CD4-positive, alpha-beta T cell (primary cell): ENCODE measurements at regions not wholly inside any gene's neighbourhood (a gene's known extent, or its start where the extent isn't known, plus 50 kb on each side); places are given as distances from the start of the nearest gene placed in this dataset.

Experiments used
- ATAC-seq: fragments of 200-7000 bp; cut with Tn5 transposase; one replicate; pipeline ENCODE4 v1.10.0; 2022; ENCODE audit warnings: mild to moderate bottlenecking; ENCODE audit not compliant: poor library complexity
- CTCF ChIA-PET: fragments of 350-600 bp; sonication (Branson Sonifier 250); formaldehyde crosslinking; loops from one replicate; lab custom pipeline; 2021; ENCODE audit warnings: antibody characterized with exemption, inconsistent platforms; lab: Charles Lee
- POLR2A ChIA-PET: fragments of 350-600 bp; sonication (Branson Sonifier 250); formaldehyde crosslinking; loops from one replicate; lab custom pipeline; 2021; ENCODE audit warnings: antibody characterized with exemption, inconsistent platforms; lab: Charles Lee
- DNase-seq, 14 experiments: peaks; one replicate each; pipeline ENCODE4 v3.0.0-alpha.2; 2013 to 2020; ENCODE audit warnings: mixed read lengths in 2 of 14
- H3K27ac ChIP-seq, 2 donors: one replicate each; pipeline versions ENCODE4 v1.5.1 to v1.7.0; 2013; ENCODE audit warnings: low read length in 2 of 2, low read depth in 1 of 2, mild to moderate bottlenecking in 1 of 2
- H3K27me3 ChIP-seq, 2 experiments: 1 replicate in 1 of 2; 2 replicates in 1 of 2; pipeline versions ENCODE4 v1.6.1 to v1.7.0; 2013; ENCODE audit warnings: low read length in 2 of 2, control low read depth in 1 of 2, mild to moderate bottlenecking in 1 of 2, moderate library complexity in 1 of 2; ENCODE audit not compliant: insufficient read depth in 2 of 2, control insufficient read depth in 1 of 2
- H3K36me3 ChIP-seq: one replicate; pipeline ENCODE4 v1.6.1; 2013; ENCODE audit warnings: low read length, control low read depth; ENCODE audit not compliant: insufficient read depth
- H3K4me1 ChIP-seq: one replicate; pipeline ENCODE4 v1.6.1; 2013; ENCODE audit warnings: low read length, control low read depth; ENCODE audit not compliant: insufficient read depth
- H3K4me3 ChIP-seq: one replicate; pipeline ENCODE4 v1.5.1; 2013; ENCODE audit warnings: mild to moderate bottlenecking, low read length, moderate library complexity
- H3K9me3 ChIP-seq, 2 experiments: 1 replicate in 1 of 2; 2 replicates in 1 of 2; pipeline versions ENCODE4 v1.6.1 to v1.7.0; 2013; ENCODE audit warnings: low read length in 2 of 2, mild to moderate bottlenecking in 2 of 2, control low read depth in 1 of 2, moderate library complexity in 1 of 2; ENCODE audit not compliant: control insufficient read depth in 1 of 2, insufficient read depth in 1 of 2
- H3K27ac Mint-ChIP-seq: one replicate; pipeline ENCODE4 v1.8.0; 2020; ENCODE audit warnings: mixed read lengths
- H3K27me3 Mint-ChIP-seq: one replicate; pipeline ENCODE4 v1.8.0; 2021; ENCODE audit warnings: mixed read lengths
- H3K36me3 Mint-ChIP-seq: one replicate; pipeline ENCODE4 v1.8.0; 2021; ENCODE audit warnings: low read depth, mixed read lengths
- H3K4me1 Mint-ChIP-seq: one replicate; pipeline ENCODE4 v1.8.0; 2021; ENCODE audit warnings: low read depth, mixed read lengths
- H3K4me3 Mint-ChIP-seq: one replicate; pipeline ENCODE4 v1.8.0; 2020; ENCODE audit warnings: mild to moderate bottlenecking, mixed read lengths
- H3K9me3 Mint-ChIP-seq: one replicate; pipeline ENCODE4 v1.8.0; 2020; ENCODE audit warnings: mixed read lengths
- intact Hi-C, 2 experiments: fragments of 100-400 bp; cut with DNase I in 1 of 2; cut with micrococcal nuclease in 1 of 2; formaldehyde crosslinking; loops; one replicate each; pipeline versions ENCODE4 v1.15.1 to v1.9.0; 2023 to 2025; cut with DNase I, micrococcal nuclease
- TF ChIP-seq, protein P1 (sequence below): fragments of 200-600 bp; IDR thresholded peaks from one replicate; pipeline ENCODE4 v1.8.0; 2022; ENCODE audit warnings: antibody characterized with exemption, mild to moderate bottlenecking

- ChIA-PET CTCF (interaction anchor here (1.0 kb wide), 1 partner anchor 11 kb away, joined by 3 read pairs; no protein-coding TSS in a partner anchor), POLR2A (no interaction called here)
- H3K4me3 ChIP-seq, result no peak overlapping the region
- H3K4me3 Mint-ChIP-seq, result no peak overlapping the region
- no peaks in the 10 kb centered on the region for H3K4me1 Mint-ChIP-seq
- H3K27ac Mint-ChIP-seq, result no peak overlapping the region
- no peak for DNase-seq
- intact Hi-C loops, result no loop called here
- no peaks in the 10 kb centered on the region for H3K4me1 ChIP-seq
- ATAC-seq, result no peak
- no peaks in the 10 kb centered on the region for H3K27me3 Mint-ChIP-seq
- H3K9me3 ChIP-seq, result no peaks in the 10 kb centered on the region
- no peak overlapping the region for H3K27ac ChIP-seq
- H3K9me3 Mint-ChIP-seq, result peaks cover 2% of the 10 kb centered on the region
- no peaks in the 10 kb centered on the region for H3K36me3 ChIP-seq
- no peaks in the 10 kb centered on the region for H3K36me3 Mint-ChIP-seq
- TF ChIP-seq, protein P1, sequence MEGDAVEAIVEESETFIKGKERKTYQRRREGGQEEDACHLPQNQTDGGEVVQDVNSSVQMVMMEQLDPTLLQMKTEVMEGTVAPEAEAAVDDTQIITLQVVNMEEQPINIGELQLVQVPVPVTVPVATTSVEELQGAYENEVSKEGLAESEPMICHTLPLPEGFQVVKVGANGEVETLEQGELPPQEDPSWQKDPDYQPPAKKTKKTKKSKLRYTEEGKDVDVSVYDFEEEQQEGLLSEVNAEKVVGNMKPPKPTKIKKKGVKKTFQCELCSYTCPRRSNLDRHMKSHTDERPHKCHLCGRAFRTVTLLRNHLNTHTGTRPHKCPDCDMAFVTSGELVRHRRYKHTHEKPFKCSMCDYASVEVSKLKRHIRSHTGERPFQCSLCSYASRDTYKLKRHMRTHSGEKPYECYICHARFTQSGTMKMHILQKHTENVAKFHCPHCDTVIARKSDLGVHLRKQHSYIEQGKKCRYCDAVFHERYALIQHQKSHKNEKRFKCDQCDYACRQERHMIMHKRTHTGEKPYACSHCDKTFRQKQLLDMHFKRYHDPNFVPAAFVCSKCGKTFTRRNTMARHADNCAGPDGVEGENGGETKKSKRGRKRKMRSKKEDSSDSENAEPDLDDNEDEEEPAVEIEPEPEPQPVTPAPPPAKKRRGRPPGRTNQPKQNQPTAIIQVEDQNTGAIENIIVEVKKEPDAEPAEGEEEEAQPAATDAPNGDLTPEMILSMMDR, result no peak
- no peaks in the 10 kb centered on the region for H3K27me3 ChIP-seq
These were observed 323.8 kb upstream of the NOX3 start for GRCh38 chr6:155779456-155779855.

- H3K36me3 ChIP-seq, result no peaks in the 10 kb centered on the region
- POLR2A ChIA-PET, result no interaction called here
- no peaks in the 10 kb centered on the region for H3K36me3 Mint-ChIP-seq
- no peak overlapping the region for H3K27ac ChIP-seq
- H3K27me3 Mint-ChIP-seq, result no peaks in the 10 kb centered on the region
- DNase-seq, result no peak
- CTCF ChIA-PET, result no interaction called here
- H3K9me3 ChIP-seq, result no peaks in the 10 kb centered on the region
- no peak overlapping the region for H3K4me3 ChIP-seq
- intact Hi-C loops, result no loop called here
- no peak for ATAC-seq
- H3K9me3 Mint-ChIP-seq, result peaks cover 2% of the 10 kb centered on the region
- no peaks in the 10 kb centered on the region for H3K27me3 ChIP-seq
- TF ChIP-seq, protein P1, result no peak
- no peak overlapping the region for H3K4me3 Mint-ChIP-seq
- no peak overlapping the region for H3K27ac Mint-ChIP-seq
- no peaks in the 10 kb centered on the region for H3K4me1 ChIP-seq
- H3K4me1 Mint-ChIP-seq, result no peaks in the 10 kb centered on the region
These were observed 322.7 kb upstream of the NOX3 start for GRCh38 chr6:155778336-155778735.

- H3K4me1 Mint-ChIP-seq, result no peaks in the 10 kb centered on the region
- CTCF ChIA-PET, result no interaction called here
- POLR2A ChIA-PET, result no interaction called here
- H3K27ac Mint-ChIP-seq, result no peak overlapping the region
- Histone ChIP-seq H3K27me3 (no peaks in the 10 kb centered on the region), H3K36me3 (no peaks in the 10 kb centered on the region), H3K27ac (no peak overlapping the region), H3K4me1 (no peaks in the 10 kb centered on the region), H3K9me3 (peaks cover 3 to 4% of the 10 kb centered on the region in 2 experiments), H3K4me3 (no peak overlapping the region)
- no peaks in the 10 kb centered on the region for H3K36me3 Mint-ChIP-seq
- no peak overlapping the region for H3K4me3 Mint-ChIP-seq
- TF ChIP-seq, protein P1, result no peak
- H3K27me3 Mint-ChIP-seq, result no peaks in the 10 kb centered on the region
- H3K9me3 Mint-ChIP-seq, result peaks cover 13% of the 10 kb centered on the region
- DNase-seq (no peak), ATAC-seq (no peak)
- intact Hi-C loops, result no loop called here
These were observed 316.2 kb upstream of the NOX3 start for GRCh38 chr6:155771822-155772221.
